B cell (primary cell): ENCODE measurements at regions not wholly inside any gene's neighbourhood (a gene's known extent, or its start where the extent isn't known, plus 50 kb on each side); places are given as distances from the start of the nearest gene placed in this dataset.

Experiments
- CTCF ChIP-seq: fragments of 200-600 bp; IDR thresholded peaks from one replicate; pipeline ENCODE4 v1.8.0; 2022; ENCODE audit warnings: antibody characterized with exemption, mild to moderate bottlenecking
- EZH2 ChIP-seq: IDR thresholded peaks from 2 replicates; pipeline ENCODE4 v1.6.1; 2012; ENCODE audit warnings: borderline replicate concordance, low read depth, mild to moderate bottlenecking, moderate library complexity, low read length; ENCODE audit not compliant: insufficient read depth, poor library complexity, severe bottlenecking

- TF ChIP-seq EZH2 (no peak), CTCF (no peak)
Observed at GRCh38 chr6:80789912-80790570, 683.6 kb downstream of the BCKDHB start.
